NCI-H1048 (cell line): ENCODE measurements at regions not wholly inside any gene's neighbourhood (a gene's known extent, or its start where the extent isn't known, plus 50 kb on each side); places are given as distances from the start of the nearest gene placed in this dataset.
"Not testable (repeated sequence)": the region's sequence is repeated elsewhere in the genome, so short reads cannot be mapped to it uniquely, and the experiment has no call there.

Source experiments
- DNase-seq: peaks from one replicate; lab custom pipeline; 2025; lab: John Stamatoyannopoulos, UW

- no peak for DNase-seq
These were observed 375.7 kb downstream of the CCSER2 start for GRCh38 chr10:84704101-84704500.

GRCh38 chr10:84706431-84706830 is 378.0 kb downstream of the CCSER2 start:
- no peak for DNase-seq

- DNase-seq, result no peak
These were observed 378.5 kb downstream of the CCSER2 start for GRCh38 chr10:84706875-84707274.

DNA sequence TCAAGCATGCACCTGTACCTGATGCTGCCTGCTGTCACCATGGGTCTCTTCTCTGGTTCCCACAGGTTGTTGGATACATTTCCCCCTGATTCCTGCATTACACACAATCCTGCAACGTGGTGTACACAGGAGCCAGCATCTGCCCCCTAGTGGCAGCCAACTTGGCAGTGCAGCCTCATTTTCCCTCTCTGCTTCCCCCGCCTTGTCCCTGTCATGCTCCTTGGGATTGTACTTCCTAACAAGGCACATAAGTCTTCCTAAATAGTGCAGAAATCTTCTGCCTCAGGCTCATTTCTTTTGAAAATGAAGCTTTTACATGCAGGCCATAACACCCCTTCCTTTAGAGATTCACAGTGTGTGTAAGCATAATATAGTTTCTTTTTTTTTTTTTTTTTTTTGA is 387.5 kb downstream of the CCSER2 start:
- DNase-seq, result peak; percentile 4

DNA sequence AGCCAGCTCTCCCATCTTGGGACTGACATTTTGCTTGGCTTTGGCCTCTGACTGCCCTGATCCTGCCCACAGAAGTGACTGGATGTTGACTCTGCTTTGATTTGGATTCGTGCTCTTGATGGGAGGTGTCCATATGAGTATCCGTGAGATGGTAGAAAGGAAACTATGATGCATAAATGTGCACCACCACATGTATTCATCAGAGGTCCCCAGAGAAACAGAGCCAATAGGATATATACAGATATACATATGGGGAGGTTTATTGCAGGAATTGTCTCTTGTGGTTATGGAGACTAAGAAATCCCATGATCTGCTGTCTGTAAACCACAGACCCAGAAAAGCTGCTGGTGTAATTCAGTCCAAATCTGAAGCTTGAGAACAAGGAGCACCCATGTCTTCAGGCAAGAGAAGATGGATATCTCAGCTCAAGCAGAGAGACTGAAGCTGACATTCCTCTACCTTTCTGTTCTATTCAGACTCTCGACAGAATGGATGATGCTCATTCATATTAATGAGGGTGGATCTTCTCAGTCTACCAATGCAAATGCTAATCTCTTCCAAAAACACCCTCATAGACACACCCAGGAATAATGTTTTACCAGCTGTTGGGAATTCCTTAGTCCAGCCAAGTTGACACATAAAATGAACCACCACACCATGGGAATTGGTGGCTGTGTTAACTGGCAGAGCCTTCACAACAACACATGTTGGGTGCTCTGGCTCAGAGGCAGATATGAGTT is 390.7 kb downstream of the CCSER2 start:
- no peak for DNase-seq

DNA sequence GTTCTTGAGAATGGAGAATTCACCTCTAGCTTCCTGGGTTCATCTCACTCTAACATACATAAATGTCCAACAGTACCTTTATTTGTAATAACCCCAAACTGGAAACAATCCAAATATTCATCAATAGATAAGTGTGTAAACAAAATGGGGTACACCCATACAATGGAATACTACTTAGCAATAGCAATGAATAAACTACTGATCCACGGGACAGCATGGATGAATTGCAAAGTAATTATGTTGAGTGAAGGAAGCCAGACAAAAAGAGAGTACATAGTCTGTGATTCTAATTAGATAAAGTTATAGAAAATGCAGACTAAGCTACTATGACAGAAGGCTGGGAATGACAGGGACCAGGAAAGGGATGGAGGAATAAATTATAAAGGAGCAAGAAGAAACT is 391.3 kb downstream of the CCSER2 start:
- no peak for DNase-seq

DNA sequence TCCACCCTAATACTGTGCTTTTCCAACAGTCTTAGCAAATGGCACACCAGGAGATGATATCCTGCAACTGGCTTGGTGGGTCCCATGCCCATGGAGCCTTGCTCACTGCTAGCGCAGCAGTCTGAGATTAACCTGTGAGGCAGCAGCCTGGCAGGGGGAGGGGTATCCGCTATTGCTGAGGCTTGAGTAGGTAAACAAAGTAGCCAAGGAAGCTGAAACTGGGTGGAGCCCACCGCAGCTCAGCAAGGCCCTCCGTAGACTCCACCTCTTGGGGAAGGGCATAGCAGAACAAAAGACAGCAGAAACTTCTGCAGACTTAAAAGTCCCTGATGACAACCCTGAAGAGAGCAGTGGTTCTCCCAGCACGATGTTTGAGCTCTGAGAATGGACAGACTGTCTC is 399.0 kb downstream of the CCSER2 start:
- DNase-seq, result no peak

- DNase-seq, result not testable (repeated sequence)
These were observed 410.7 kb downstream of the CCSER2 start for GRCh38 chr10:84739126-84739525.

DNA sequence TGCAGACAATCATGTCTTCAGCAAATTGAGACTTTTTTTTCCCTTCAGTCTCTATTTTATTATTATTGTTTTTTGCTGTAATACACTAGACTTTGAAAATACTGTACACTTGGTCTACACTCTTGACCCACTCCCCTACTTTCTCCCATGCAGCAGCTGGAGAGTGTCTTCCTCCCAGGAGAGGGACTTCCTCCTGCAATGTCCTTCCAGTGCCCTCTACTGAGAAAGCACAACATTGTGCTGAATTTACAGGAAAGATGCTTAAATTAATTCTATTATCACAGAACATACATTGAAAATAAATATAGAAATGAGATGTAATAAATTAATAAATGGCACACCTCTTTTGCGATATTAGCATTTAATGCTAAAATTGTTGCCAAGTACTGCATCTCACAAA is 411.3 kb downstream of the CCSER2 start:
- DNase-seq, result no peak

DNA sequence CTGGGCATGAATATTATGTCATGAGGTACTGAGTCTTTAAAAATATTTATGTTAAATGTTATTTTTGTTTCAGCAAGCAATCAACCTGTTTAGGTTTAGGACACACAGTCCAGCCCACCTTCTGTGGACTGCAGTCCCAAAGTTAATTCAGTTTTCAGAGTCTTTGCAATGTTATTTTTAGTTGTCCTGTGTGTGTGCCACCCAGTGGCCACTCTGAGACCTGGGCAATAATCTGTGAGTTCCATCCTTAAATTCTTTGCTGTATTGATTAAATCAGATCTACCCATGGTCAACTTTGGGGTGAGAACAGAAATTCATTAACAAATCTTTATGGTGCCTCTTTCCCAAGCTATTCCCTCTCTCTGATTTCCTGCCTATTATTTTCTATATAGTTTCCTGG is 415.1 kb downstream of the CCSER2 start:
- no peak for DNase-seq

DNA sequence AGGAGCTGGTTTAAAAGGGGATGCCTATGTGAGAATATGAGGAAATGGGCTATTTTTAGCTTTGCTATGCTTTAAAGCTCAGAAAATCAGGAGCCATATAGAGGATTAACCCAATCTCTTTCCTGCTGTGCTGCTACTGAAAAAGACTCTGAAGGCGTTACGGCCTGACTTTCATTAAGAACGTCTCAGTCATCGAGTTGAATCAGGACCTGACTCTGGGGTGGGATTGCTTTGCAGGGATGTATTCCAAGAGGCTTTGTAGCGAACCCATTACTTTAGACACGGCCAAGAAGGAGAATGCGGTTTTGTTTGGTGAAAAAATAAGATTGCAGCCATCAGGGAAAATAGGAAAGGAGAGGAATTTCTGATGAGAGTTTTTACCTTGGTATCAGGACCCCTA is 426.9 kb downstream of the CCSER2 start:
- DNase-seq, result no peak

DNA sequence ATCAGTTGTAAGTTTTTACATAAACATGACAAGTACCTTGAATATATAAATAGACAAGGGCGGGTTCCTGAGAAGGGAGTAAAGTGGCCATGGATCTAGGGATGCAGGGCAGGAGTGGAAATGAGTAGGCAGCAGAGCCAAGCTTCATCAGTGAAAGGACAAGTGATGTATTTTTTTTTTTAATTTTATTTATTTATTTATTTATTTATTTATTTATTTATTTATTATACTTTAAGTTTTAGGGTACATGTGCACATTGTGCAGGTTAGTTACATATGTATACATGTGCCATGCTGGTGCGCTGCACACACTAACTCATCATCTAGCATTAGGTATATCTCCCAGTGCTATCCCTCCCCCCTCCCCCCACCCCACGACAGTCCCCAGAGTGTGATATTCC is 428.3 kb downstream of the CCSER2 start:
- not testable (repeated sequence) for DNase-seq

DNA sequence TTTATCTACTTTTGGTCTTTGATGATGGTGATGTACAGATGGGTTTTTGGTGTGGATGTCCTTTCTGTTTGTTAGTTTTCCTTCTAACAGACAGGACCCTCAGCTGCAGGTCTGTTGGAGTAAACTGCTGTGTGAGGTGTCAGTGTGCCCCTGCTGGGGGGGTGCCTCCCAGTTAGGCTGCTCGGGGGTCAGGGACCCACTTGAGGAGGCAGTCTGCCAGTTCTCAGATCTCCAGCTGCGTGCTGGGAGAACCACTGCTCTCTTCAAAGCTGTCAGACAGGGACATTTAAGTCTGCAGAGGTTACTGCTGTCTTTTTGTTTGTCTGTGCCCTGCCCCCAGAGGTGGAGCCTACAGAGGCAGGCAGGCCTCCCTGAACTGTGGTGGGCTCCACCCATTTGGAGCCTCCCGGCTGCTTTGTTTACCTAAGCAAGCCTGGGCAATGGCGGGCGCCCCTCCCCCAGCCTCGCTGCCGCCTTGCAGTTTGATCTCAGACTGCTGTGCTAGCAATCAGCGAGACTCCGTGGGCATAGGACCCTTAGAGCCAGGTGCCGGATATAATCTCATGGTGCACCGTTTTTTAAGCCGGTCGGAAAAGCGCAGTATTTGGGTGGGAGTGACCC is 433.7 kb downstream of the CCSER2 start:
- DNase-seq, result not testable (repeated sequence)

DNA sequence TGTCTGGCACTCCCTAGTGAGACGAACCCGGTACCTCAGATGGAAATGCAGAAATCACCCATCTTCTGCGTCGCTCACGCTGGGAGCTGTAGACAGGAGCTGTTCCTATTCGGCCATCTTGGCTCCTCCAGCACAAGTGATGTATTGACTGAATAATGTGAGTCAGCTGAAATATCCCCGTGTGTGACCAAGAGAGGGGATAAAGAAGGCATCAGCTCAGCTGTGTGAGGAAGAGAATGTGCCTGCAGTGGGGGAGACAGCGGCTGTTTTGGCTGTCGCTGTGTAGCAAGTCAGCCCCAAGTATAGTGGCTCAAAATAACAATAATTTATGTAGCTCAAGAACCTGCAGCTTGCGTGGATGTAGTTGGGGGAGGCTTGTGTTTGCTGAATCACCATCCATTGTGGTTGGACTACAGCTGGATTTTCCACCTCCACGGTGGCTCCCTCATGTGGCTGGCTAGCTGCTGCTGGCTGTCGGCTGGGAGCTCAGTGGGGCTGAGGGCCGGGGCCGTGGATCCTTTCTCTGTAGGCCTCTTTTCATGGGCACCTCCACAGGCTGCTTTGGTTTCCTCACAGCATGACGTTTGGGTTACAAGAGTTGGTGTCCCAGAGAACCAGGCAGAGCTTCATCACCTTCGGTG is 434.5 kb downstream of the CCSER2 start:
- DNase-seq, result no peak

DNA sequence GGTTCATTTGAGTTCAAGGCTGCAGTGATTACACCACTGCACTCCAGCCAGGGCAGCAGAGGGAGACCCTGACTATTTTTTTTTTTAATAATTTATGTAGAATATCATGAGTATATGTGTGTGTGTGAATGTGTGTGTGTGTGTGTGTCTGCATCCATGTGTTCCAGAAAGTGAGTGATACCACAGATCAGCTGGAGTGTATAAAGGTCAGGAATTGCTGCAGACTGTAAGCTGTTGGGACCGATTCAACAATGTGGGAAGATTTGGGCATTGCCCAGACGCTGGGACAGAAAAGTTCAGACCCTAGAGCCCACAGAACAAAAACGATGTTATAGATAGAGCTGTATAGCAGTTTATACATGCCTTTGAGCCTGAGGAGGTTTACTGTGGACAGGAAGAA is 435.6 kb downstream of the CCSER2 start:
- no peak for DNase-seq

DNA sequence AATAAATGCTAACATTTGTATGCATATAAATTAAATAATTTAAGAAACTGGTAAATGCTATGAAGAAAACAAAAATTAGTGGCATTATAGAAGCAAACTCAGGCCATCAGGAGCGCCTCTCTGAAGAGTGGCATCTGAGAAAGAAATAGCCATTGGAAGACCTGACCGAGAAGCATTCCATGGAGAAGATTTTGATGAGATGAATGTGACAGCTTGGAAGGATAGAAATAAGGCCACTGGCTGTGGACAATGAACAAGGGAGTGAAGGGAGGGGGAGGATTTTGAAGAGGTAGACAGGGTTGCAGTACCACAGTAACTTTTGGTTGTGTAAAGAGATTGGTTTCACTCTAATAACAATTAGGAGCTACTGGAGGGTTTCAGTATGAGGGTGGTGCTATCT is 436.7 kb downstream of the CCSER2 start:
- no peak for DNase-seq

GRCh38 chr10:84765656-84766055 is 437.3 kb downstream of the CCSER2 start:
- no peak for DNase-seq

DNA sequence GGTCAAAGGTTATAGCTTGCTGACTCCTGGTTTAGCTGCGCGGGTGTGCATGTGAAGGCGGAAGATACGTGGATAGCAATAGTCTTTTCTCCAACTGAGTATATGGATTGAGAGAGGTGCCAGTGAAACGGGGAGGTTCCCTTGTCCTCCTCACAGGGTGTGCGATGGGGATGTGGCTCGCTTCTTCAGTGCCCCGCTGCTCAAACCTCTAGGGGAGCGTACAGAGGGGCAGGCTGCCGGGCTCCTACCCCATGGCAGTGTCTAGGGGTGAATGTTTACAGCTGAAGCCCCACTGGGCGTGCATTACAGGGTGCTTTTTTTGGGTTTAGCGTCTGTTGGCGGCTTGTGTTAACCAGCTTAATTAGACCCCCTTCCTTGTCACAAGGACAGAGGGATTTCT is 438.5 kb downstream of the CCSER2 start:
- DNase-seq, result no peak

- no peak for DNase-seq
These were observed 439.7 kb downstream of the CCSER2 start for GRCh38 chr10:84768132-84768531.

DNA sequence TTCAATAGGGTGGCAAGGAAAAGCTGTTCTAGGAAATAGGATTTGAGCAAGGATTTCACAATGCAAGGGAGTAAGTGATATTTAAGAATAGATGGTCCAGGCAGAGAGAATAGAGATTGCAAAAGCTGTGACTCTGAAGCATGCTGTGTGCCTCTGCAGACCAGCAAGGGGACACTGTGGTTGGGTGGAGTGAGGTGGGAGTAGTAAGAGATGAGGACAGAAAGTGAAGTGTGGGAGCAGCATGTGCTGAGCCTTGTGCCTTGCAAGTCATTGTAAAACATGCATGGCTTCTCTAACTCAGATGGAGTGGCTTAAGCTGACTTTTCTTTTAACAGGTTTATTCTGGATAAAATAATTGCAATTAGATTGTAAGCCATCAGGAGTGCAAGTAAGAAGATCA is 442.4 kb downstream of the CCSER2 start:
- DNase-seq, result no peak

DNA sequence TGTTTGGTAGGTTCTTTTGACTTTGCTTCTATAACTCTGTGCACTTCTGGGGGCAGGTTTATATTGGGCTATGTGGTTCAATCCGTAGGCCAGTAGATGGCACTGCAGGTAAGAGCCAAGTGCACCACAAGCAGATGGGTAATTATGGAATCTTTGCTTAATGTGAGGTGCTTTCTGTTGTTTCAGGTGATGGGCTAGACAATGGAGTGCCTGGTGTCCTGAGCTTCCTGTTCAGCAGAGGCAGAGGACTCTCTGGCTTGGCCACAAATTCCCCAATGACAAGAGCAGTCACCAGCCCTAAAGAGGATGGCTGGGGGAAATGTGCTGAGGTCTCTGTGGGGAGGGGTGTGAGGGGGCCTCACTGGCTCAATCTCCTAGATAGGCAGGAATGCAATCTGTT is 455.0 kb downstream of the CCSER2 start:
- no peak for DNase-seq

- no peak for DNase-seq
These were observed 455.5 kb downstream of the CCSER2 start for GRCh38 chr10:84783909-84784308.

DNA sequence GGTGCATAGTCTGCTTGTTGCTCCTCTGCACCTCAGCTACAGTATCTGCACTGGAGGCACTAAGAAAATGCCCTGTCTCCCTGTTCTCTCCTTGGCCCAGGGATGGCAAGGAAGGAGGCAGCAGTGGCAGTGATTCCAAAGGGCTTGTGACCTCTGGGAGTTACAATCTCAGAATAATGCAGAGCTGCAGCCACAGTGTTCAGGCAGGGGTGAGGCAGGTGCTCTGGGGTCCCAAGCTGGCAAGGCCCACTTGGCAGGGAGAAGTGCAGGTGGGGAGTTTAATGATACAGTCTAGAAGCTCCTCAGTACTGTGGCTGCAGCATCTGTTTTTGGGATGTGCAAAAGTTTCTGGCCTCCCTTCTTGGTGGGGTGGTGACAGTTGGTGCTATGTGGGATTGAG is 456.4 kb downstream of the CCSER2 start:
- no peak for DNase-seq

GRCh38 chr10:84789026-84789425 is 460.6 kb downstream of the CCSER2 start:
- DNase-seq, result no peak
